RPMI7951 (cell line): ENCODE measurements at regions not wholly inside any gene's neighbourhood (a gene's known extent, or its start where the extent isn't known, plus 50 kb on each side); places are given as distances from the start of the nearest gene placed in this dataset.

ENCODE experiments used
- DNase-seq: peaks from one replicate; pipeline ENCODE4 v3.0.0-alpha.2; 2012; ENCODE audit warnings: low read depth

GRCh38 chr4:32425243-32425642 lies 1705.1 kb downstream of the PCDH7 start:
- no peak for DNase-seq

DNA sequence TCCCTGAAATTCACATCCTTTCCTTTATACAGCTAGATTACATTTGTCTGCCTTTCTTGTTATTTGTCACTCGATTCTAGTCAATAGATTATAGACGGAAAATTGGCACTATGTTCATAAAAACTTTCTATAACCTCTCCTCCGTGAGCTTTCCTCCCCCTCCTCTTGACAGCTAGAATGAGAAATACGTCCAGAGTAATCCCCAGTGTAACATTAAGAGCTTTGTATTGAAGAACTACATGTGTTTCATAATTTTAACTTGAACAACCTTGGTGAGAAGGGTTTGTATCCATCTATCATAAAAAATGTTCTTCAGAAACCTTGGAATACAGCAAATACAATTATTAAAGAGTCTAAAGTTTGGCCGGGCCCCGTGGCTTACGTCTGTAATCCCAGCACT lies 1707.4 kb downstream of the PCDH7 start:
- DNase-seq, result no peak

DNA sequence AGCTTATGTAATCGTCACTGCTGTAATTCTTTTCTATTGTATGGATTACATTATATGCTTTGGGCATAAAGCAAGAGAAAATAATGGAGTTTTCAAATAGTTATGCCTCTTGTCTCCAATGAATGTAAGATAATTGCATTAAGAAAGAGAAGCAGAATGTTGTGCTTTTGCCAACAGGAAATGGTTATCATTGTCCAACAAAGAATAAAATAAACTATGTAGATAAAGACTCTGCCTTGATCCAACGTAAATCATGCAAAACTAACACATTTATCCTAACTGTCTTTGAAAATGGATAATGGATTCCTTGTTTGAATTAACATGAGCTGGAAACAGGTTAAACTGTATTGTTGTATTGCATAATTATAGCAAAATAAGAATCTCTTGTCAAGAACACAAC lies 1709.0 kb downstream of the PCDH7 start:
- no peak for DNase-seq

DNA sequence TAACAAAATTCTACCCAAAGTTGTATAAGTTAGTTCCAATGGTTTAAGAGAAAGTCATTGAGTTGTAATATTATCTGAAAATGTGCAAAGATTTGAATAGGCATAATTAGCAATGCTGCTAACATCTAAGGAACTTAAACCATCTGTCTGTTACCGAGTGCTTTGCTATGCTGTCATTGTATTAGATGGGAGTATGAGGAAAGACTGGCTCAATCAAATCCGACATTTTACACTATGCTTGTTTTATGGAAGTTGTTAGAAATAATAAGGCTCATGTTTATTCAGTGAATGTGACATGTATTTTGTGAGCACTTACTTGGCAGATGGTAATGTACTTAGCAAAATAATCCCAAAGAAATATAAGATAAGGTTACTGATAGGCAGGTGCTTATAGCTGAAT lies 1715.1 kb downstream of the PCDH7 start:
- DNase-seq, result no peak

GRCh38 chr4:32436816-32437215 lies 1716.6 kb downstream of the PCDH7 start:
- no peak for DNase-seq

DNA sequence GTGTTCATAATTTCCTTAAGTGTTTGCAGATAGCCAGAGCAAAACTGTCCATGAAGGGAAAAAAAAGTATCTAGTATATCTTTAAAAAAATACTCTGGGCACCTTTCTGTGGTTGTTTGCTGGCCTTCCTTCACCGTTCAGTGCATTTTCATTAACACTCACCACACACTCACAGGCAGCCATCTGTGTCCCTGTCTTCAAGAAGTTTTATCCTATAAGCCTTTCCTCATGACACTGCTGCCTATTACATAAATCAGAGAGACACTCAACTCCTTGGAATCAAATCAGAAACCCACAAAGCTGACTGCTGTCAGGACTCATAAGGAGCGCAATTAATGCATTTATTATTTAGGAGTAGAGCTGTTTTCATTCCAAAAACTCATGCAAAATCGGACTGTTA lies 1720.2 kb downstream of the PCDH7 start:
- no peak for DNase-seq

DNA sequence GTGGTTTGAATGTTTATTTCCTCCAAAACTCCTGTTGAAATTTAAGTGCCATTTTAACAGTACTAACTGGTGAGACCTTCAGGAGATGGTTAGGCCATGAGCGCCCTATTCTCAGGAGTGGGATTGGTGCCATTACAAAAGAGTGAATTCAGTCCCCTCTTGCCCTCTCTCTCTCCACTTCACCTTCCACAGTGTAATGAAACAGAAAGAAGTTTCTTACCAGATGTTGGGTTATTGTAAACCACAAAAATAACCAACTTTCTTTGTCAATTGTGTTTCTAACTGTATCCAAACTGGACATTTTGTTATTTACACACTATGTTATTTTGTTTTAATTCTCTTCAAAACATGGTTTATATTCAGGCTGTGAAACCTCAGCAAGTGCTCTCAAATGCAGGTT lies 1734.3 kb downstream of the PCDH7 start:
- DNase-seq, result no peak

- DNase-seq, result no peak
Observed at GRCh38 chr4:32455231-32455630, 1735.1 kb downstream of the PCDH7 start.

GRCh38 chr4:32460972-32461371 lies 1740.8 kb downstream of the PCDH7 start:
- no peak for DNase-seq

DNA sequence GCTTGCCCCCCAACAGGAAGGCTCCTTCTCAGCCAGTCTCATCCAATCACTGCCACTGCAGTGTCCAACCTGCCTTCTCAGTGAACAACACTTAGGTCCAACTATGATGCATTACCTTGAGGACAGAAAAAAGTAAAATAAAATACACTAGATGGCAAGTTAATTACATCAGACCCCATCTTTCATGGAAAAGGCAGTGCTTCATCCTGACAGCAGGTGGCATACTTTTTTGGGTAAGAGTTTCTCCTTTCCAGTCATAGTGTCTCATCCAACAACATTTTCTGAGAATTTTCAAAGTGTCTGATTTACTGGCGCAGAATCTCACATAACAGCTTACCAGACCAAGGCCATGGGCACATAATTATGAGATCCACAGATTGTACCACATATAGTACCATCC lies 1742.8 kb downstream of the PCDH7 start:
- DNase-seq, result no peak

GRCh38 chr4:32470087-32470585 lies 1750.0 kb downstream of the PCDH7 start:
- no peak for DNase-seq

- DNase-seq, result no peak
Observed at GRCh38 chr4:32472918-32473317, 1752.7 kb downstream of the PCDH7 start.

DNA sequence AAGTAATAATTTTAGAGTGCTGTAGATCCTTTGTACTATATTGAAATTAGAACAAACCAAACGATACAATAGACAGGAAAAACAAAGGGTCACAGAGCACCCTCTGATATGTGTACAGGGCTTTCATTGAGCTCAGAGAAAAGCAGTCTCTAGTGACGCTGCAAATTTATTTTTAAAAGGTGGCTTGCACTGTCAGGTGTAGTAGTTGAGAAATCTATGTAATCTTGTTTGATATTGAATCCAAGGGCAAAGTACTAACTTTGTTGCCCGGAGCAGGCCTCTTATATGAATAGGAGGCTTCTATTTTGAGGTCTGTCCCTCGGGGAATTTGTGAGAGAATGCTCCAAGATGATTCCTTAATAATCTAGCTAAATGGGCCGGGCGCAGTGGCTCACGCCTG lies 1755.5 kb downstream of the PCDH7 start:
- DNase-seq, result no peak

- DNase-seq, result no peak
Observed at GRCh38 chr4:32477518-32477917, 1757.3 kb downstream of the PCDH7 start.

DNA sequence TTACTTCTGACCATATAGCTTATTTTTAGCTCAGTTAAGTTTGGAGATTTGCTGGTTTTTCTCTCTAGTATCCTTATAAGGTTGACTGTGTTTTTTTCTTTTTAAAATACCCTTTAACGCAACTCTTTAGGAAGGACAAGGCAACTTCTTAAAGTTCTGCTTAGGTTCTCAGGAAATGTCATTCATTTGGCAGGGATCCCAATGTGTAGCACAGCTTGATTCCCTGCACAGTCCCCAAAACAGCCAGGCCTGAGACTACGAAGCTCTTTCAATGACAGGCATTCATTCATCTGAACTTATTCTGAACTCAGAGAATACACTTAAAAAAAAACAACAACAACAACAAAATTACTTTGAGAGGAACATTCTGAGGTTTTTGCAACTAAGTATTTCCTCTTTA lies 1765.8 kb downstream of the PCDH7 start:
- no peak for DNase-seq

DNA sequence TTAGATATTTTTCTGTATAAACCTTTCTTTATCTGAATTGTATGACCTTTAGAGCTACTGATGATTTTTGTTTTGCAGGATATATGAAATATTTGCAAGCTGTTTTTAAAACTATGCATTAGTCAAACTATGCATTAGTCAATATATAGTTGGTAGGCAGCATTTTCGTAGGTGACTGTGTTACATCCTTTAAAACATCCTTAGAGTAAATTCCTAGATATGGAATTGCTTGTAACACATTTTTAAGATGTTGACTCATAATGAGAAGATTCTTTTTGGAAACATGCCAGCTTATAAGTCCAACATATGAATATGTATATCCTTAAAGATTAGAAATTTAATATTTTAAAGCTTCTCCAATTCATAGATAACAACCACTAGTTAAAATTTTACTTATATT lies 1768.5 kb downstream of the PCDH7 start:
- DNase-seq, result no peak

GRCh38 chr4:32499171-32499570 lies 1779.0 kb downstream of the PCDH7 start:
- no peak for DNase-seq

DNA sequence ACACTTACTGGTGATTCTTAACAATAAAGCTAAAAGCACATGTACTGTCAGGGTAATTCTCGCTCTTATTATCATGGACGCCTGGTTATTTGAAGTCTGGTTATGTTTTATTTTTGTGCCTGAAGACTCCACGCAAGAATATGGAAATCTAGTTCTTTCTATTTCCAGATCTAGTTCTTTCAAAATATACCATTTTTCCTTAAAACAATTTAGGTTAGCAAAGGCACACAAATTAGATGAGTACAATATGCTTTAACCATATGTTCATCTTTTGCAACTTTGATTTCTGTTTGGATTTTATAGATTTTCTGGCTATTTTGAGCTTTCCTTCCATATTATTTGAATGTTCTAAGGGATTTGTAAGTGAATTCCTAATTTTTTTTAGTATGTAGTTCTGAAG lies 1783.1 kb downstream of the PCDH7 start:
- no peak for DNase-seq

DNA sequence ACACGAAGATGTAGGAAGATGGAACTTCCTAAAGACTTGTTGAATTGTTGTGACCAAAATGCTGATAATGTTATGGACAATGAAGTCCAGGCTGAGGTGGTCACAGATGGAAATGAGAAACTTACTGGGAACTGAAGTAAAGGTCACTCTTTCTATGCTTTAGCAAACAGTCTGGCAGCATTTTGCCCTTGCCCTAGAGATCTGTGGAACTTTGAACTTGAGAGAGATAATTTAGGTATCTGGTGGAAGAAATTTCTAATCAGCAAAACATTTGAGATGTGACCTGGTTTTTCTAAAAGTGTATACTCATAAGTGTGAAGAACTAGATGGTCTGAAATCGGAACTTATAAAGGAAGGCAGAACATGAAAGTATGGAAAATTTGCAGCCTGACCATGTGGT lies 1785.9 kb downstream of the PCDH7 start:
- no peak for DNase-seq

DNA sequence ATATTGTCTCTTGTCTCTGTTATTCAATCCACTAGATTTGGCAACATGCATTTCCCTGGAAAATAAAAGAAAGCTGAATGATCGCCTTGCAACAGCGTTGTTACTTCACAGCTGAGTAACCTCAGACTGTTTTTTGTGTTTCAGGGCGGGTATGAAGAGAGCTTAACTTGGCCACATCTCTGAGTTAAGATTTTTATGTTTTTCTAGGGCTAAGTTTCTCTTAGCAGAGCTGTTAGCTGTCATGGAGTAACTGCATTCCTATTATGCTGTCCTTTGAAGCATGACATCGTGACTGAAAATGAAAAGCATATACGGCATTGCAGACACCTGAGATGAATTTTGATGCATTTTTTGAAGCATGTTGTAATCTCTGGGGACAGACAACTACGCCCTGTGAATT lies 1798.9 kb downstream of the PCDH7 start:
- DNase-seq, result no peak

DNA sequence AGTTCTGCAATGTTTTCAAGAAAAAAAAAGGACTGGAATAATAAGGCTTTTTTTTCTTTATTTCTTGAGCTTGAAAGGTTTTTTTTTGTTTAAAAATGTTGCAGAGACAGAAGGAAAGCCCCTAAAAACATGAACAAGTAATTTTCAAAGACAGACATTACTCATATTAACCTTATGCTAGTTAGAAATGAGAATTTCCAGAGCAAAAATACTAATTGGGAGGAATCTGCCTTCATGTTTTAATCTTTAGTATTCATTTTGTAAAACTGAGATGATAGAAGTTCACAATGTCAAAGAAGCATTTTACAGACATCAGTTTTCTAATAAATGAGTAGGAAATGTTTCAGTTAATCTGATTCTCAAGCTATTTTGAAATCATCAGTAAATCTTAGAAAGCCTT lies 1805.3 kb downstream of the PCDH7 start:
- no peak for DNase-seq

GRCh38 chr4:32544846-32545245 lies 1824.7 kb downstream of the PCDH7 start:
- no peak for DNase-seq

DNA sequence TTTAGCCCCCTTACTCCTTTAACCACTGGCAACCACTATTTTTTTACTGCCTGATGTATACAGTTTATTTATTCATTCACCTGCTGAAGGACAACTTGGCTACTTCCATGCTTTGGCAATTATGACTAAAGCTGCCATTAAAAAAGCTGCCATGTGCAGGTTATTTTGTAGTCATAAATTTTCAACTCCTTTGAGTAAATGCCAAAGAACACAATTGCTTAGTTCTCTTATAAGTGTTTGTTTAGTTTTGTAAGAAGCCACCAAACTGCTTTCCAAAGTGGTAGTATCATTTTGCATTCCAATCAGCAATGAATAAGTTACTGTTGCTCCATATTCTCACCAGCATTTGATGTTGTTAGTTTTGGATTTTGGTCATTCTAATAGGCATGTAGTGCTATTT lies 1831.8 kb downstream of the PCDH7 start:
- no peak for DNase-seq

DNA sequence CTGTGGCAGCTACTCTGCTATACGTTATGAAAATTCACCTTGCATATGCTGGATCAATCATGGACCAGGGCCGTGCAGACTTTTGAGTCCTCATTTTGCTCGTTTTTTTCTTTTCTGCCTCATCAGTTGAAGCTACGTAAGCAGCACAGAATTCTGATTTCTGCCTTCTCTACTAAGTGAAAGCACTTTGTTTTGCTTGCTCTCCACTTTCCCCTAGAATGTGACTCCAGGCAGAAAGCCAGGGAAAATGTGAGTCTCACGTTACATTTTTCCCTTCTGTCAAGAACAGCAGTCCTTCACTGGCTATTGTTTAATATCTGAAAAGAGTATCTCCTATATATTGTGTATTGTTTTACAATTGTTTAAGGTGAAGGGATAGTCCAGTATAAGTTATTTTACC lies 1840.1 kb downstream of the PCDH7 start:
- DNase-seq, result no peak

DNA sequence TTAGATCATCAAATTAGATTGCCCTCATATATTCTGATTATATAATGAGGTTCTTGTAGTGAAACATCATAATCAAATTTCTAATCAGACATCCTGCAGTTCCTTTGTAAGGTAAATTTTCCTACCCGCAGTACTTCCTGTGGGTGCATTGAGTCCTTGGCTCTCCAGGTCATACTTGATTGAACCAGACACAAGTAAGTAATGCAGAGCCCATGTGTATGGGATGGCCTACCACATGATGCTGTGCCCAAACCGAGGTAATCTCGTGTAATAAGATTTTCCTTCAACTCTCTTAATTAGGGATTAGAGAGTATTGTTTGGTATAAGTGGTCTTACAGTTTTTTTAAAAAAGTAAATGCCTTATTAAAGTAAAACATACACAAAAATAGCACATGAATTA lies 1841.8 kb downstream of the PCDH7 start:
- no peak for DNase-seq
